GM10266 (cell line): ENCODE measurements at regions not wholly inside any gene's neighbourhood (a gene's known extent, or its start where the extent isn't known, plus 50 kb on each side); places are given as distances from the start of the nearest gene placed in this dataset.

Experiments used
- DNase-seq: peaks from one replicate; pipeline ENCODE4 v3.0.0; 2012; ENCODE audit errors: extremely low spot score
- TF ChIP-seq, protein P1 (sequence below): IDR thresholded peaks from 2 replicates; pipeline ENCODE4 v1.5.1; 2012; ENCODE audit warnings: mild to moderate bottlenecking, low read depth; ENCODE audit not compliant: control insufficient read depth, insufficient read depth; ENCODE audit errors: missing control alignments

GRCh38 chr2:184504252-184504651 lies 94.1 kb upstream of the ZNF804A start:
- TF ChIP-seq, protein P1, sequence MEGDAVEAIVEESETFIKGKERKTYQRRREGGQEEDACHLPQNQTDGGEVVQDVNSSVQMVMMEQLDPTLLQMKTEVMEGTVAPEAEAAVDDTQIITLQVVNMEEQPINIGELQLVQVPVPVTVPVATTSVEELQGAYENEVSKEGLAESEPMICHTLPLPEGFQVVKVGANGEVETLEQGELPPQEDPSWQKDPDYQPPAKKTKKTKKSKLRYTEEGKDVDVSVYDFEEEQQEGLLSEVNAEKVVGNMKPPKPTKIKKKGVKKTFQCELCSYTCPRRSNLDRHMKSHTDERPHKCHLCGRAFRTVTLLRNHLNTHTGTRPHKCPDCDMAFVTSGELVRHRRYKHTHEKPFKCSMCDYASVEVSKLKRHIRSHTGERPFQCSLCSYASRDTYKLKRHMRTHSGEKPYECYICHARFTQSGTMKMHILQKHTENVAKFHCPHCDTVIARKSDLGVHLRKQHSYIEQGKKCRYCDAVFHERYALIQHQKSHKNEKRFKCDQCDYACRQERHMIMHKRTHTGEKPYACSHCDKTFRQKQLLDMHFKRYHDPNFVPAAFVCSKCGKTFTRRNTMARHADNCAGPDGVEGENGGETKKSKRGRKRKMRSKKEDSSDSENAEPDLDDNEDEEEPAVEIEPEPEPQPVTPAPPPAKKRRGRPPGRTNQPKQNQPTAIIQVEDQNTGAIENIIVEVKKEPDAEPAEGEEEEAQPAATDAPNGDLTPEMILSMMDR, result no peak
- DNase-seq, result no peak

DNA sequence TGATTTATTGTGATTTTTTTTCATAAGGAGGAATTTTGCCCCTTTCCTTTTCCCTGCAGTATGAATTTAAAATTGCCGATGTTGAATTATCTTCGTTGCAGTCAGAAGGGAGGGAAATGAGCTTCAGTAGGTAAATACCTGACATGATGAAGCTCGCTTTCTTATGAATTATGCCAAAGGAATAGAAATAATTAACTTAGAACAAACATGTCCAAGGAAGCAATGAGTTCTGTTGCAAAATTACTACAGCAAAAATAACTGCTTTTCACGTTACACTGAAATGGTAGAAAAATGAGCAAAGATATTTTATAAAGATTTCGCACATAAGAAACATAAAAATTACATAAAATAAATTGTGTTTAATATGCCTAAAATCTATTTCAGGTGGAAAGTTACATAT lies 91.1 kb upstream of the ZNF804A start:
- TF ChIP-seq, protein P1, result no peak
- no peak for DNase-seq

- TF ChIP-seq, protein P1, result no peak
- no peak for DNase-seq
Measured at GRCh38 chr2:184517402-184517801, 80.9 kb upstream of the ZNF804A start.

DNA sequence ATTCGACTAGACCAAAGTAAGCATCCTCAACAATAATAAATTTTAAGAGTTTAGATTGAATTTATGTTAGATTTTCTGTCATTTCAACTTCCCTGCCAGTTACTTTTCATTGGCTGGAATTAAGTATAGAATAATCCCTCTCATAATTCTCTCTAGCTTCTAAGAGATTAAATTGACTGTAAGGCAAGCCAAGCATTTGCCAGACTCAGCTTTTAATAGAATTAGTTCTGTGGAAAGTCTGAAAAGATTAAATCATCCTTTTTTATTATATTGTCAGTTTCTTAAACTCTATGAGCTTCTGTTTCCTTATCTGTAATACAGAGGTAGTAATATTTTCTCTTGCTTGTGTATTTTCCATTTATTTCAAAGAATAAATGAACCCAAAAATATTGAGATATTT lies 77.9 kb upstream of the ZNF804A start:
- TF ChIP-seq, protein P1, result no peak

DNA sequence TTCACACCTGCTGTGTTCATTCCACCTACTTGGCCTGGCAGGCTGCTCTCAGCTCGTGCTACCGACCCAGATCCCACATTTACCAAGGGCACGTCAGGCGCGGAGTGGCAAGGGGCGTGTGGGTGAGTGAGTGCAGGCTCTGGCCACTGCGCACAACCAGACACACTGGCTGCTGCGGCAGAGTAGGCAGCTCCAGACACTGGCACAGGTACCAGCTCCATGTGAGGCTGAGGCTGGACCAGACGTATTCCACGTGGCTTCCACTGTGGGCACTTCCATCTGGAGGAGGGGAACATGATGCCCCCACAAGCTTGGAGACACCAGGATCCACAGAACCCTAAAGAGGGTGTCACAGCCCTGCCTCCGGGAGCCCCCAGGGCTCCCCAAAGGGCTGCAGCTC lies 74.6 kb upstream of the ZNF804A start:
- TF ChIP-seq, protein P1, result no peak
- no peak for DNase-seq

More for the DNA sequence above, 77.9 kb upstream of the ZNF804A start:
- DNase-seq, result no peak

- no peak for DNase-seq
Measured at GRCh38 chr2:184524551-184525382, 73.6 kb upstream of the ZNF804A start.

DNA sequence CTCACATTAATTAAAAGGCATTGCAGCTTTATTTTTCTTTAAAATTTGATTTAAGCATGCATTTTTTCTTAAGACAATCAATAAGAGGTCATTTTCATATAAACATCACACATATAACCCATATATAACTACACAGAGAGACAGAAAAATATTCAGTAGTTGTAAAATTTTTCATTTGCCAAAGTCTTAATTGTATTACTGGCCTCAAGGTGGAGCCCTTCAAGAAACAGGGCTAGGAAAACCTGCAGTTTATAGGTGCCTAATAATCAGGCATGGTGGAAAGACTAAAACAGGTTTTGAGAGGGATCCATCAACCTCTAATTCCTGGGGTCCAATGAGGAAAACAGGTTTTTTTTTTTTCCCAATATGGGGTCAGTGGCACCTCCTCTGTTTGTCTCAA lies 71.3 kb upstream of the ZNF804A start:
- no peak for DNase-seq
- TF ChIP-seq, protein P1, result no peak

More at GRCh38 chr2:184524551-184525382, 73.6 kb upstream of the ZNF804A start:
- TF ChIP-seq, protein P1, result no peak
